Colonic mucosa (tissue), 4 donors: ENCODE measurements at regions not wholly inside any gene's neighbourhood (a gene's known extent, or its start where the extent isn't known, plus 50 kb on each side); places are given as distances from the start of the nearest gene placed in this dataset.
A peak's percentile ranks its signal among the peaks of the same experiment; 100 is the strongest.

Experiments used
- DNase-seq: peaks from one replicate; pipeline ENCODE4 v3.0.0-alpha.2; 2020
- H3K27ac ChIP-seq: fragments of 200-600 bp; one replicate; pipeline ENCODE4 v1.8.0; 2021
- H3K27me3 ChIP-seq: fragments of 200-600 bp; one replicate; pipeline ENCODE4 v1.8.0; 2021
- H3K36me3 ChIP-seq: fragments of 200-600 bp; one replicate; pipeline ENCODE4 v1.8.0; 2021
- H3K4me1 ChIP-seq: fragments of 200-600 bp; one replicate; pipeline ENCODE4 v1.8.0; 2021; ENCODE audit warnings: mild to moderate bottlenecking
- H3K4me3 ChIP-seq: fragments of 200-600 bp; one replicate; pipeline ENCODE4 v1.8.0; 2021
- H3K9ac ChIP-seq, 2 donors: one replicate each; pipeline ENCODE4 v1.7.0; 2013; ENCODE audit warnings: control low read depth in 2 of 2, low read depth in 2 of 2, low read length in 2 of 2
- H3K9me3 ChIP-seq: fragments of 200-600 bp; one replicate; pipeline ENCODE4 v1.8.0; 2021
- CTCF ChIP-seq: fragments of 200-600 bp; IDR thresholded peaks from one replicate; pipeline ENCODE4 v1.8.0; 2022; ENCODE audit warnings: antibody characterized with exemption, mild to moderate bottlenecking
- intact Hi-C: fragments of 100-400 bp; cut with DNase I; formaldehyde crosslinking; loops from one replicate; pipeline ENCODE4 v1.14.1; 2022
- donor health status: healthy.
- donor health status: DM: no; HTN: no; CAD: no.
- donor health status: DM: no; HTN: no; CAD: no.

GRCh38 chr7:92991190-92991589 lies 126.6 kb downstream of the SAMD9 start:
- H3K9me3 ChIP-seq, result no peaks in the 10 kb centered on the region
- H3K4me1 ChIP-seq, result no peaks in the 10 kb centered on the region
- no peak overlapping the region for H3K27ac ChIP-seq
- no peak for TF ChIP-seq CTCF
- H3K36me3 ChIP-seq, result no peaks in the 10 kb centered on the region
- no peak overlapping the region for H3K9ac ChIP-seq
- intact Hi-C loops, result no loop called here
- DNase-seq, result no peak
- no peaks in the 10 kb centered on the region for H3K27me3 ChIP-seq
- H3K4me3 ChIP-seq, result no peak overlapping the region

GRCh38 chr7:92988941-92989545 lies 128.7 kb downstream of the SAMD9 start:
- Histone ChIP-seq H3K4me3 (no peak overlapping the region), H3K27ac (no peak overlapping the region), H3K4me1 (no peaks in the 10 kb centered on the region), H3K27me3 (no peaks in the 10 kb centered on the region), H3K9ac (no peak overlapping the region), H3K36me3 (no peaks in the 10 kb centered on the region), H3K9me3 (no peaks in the 10 kb centered on the region)
- no peak for DNase-seq
- intact Hi-C loops, result loop anchor here (10.0 kb wide), 1 partner anchor 364 kb away; no protein-coding TSS in a partner anchor
- TF ChIP-seq CTCF, result no peak

GRCh38 chr7:92988051-92988450 lies 129.7 kb downstream of the SAMD9 start:
- Histone ChIP-seq H3K36me3 (no peaks in the 10 kb centered on the region), H3K9me3 (no peaks in the 10 kb centered on the region), H3K9ac (no peak overlapping the region), H3K27ac (no peak overlapping the region), H3K4me1 (no peaks in the 10 kb centered on the region), H3K4me3 (no peak overlapping the region), H3K27me3 (no peaks in the 10 kb centered on the region)
- peak; percentile 15 for TF ChIP-seq CTCF
- DNase-seq, result no peak
- intact Hi-C loops, result loop anchor here (10.0 kb wide), 1 partner anchor 363 kb away; no protein-coding TSS in a partner anchor

GRCh38 chr7:92987538-92987937 lies 130.2 kb downstream of the SAMD9 start:
- intact Hi-C loops, result loop anchor here (10.0 kb wide), 1 partner anchor 363 kb away; no protein-coding TSS in a partner anchor
- H3K27ac ChIP-seq, result no peak overlapping the region
- no peak for DNase-seq
- H3K9ac ChIP-seq, result no peak overlapping the region
- no peak for TF ChIP-seq CTCF
- H3K36me3 ChIP-seq, result no peaks in the 10 kb centered on the region
- no peak overlapping the region for H3K4me3 ChIP-seq
- no peaks in the 10 kb centered on the region for H3K9me3 ChIP-seq
- no peaks in the 10 kb centered on the region for H3K4me1 ChIP-seq
- no peaks in the 10 kb centered on the region for H3K27me3 ChIP-seq

- Histone ChIP-seq H3K27ac (no peak overlapping the region), H3K9ac (no peak overlapping the region), H3K27me3 (no peaks in the 10 kb centered on the region), H3K4me1 (no peaks in the 10 kb centered on the region), H3K9me3 (no peaks in the 10 kb centered on the region), H3K36me3 (no peaks in the 10 kb centered on the region), H3K4me3 (no peak overlapping the region)
- no peak for TF ChIP-seq CTCF
- intact Hi-C loops, result loop anchor here (10.0 kb wide), 1 partner anchor 362 kb away; no protein-coding TSS in a partner anchor
- DNase-seq, result no peak
Observed at GRCh38 chr7:92987095-92987494, 130.7 kb downstream of the SAMD9 start.
